WTC11 (cell line): ENCODE measurements at regions not wholly inside any gene's neighbourhood (a gene's known extent, or its start where the extent isn't known, plus 50 kb on each side); places are given as distances from the start of the nearest gene placed in this dataset.

Experiments used
- HMGA2 ChIP-seq: fragments of 250-450 bp; sonication (Bioruptor Pico); IDR thresholded peaks from 2 replicates; pipeline ENCODE4 v1.4.0; 2021; ENCODE audit warnings: mild to moderate bottlenecking, moderate library complexity
- JUN ChIP-seq: sonication (generic); formaldehyde crosslinking; IDR thresholded peaks from 2 replicates; pipeline ENCODE4 v1.8.0; 2023; ENCODE audit warnings: mild to moderate bottlenecking, missing genetic modification reagents
- TEAD4 ChIP-seq: sonication (generic); formaldehyde crosslinking; IDR thresholded peaks from 2 replicates; pipeline ENCODE4 v1.8.0; 2022; ENCODE audit warnings: mild to moderate bottlenecking, missing genetic modification reagents
- TP53 ChIP-seq: sonication (generic); formaldehyde crosslinking; IDR thresholded peaks from 2 replicates; pipeline ENCODE4 v1.8.1; 2023; ENCODE audit warnings: mild to moderate bottlenecking, missing genetic modification reagents
- TF ChIP-seq, protein P1 (sequence below): fragments of 200-600 bp; IDR thresholded peaks from 2 replicates; pipeline ENCODE4 v1.8.0; 2022; ENCODE audit warnings: antibody characterized with exemption
- TF ChIP-seq, protein P2 (sequence below): sonication (generic); formaldehyde crosslinking; IDR thresholded peaks from 2 replicates; pipeline ENCODE4 v1.8.1; 2023; ENCODE audit warnings: mild to moderate bottlenecking, missing genetic modification reagents
- TF ChIP-seq, protein P3 (sequence below): sonication (generic); formaldehyde crosslinking; conservative IDR thresholded peaks from 2 replicates; pipeline ENCODE4 v1.8.1; 2022; ENCODE audit warnings: mild to moderate bottlenecking, missing genetic modification reagents
- TF ChIP-seq, protein P4 (sequence below): sonication (generic); formaldehyde crosslinking; IDR thresholded peaks from 2 replicates; pipeline ENCODE4 v1.8.1; 2023; ENCODE audit warnings: mild to moderate bottlenecking, missing genetic modification reagents, moderate library complexity
- TF ChIP-seq, protein P5 (sequence below): sonication (generic); formaldehyde crosslinking; IDR thresholded peaks from 2 replicates; pipeline ENCODE4 v1.8.1; 2022; ENCODE audit warnings: low read depth, mild to moderate bottlenecking, moderate library complexity, missing genetic modification reagents, borderline replicate concordance

DNA sequence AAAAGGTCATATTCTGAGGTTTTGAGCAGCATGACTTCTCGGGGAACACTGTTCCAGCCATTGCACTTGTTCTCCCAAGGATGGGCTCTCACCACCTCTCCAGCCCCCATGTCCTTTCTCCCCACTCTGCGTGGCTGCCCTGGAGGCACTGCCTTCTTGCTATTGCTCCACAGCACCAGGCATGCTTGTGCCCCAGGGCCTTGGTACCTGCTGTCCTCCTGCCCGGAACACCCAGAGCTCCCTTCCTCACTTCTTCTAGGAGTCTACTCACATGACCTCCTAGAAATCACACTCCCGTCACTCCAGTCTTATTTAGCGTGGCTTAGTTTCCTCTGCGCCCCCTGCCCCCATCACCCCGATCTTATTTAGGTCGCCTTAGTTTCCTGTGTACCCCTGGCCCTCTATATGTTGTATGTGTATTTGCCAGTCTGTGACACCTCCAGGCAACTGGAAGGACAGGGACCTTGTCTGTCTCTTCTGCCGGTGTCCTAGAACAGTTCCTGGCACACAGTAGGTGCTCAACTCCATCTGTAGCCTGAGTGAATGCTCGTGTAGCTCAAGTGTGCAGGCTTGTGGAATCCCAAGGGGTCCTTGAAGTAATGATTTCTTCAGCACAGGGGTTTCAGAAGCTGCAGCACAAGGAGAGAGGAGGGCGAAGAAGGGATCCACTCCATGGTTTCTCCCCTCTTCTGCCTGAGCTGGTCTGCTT lies 208.6 kb upstream of the CIBAR2 start:
- TF ChIP-seq HMGA2 = no peak
- no peak for TF ChIP-seq TP53 (CRISPR knock-in tag)
- no peak for TF ChIP-seq TEAD4 (CRISPR knock-in tag)
- TF ChIP-seq, protein P1, sequence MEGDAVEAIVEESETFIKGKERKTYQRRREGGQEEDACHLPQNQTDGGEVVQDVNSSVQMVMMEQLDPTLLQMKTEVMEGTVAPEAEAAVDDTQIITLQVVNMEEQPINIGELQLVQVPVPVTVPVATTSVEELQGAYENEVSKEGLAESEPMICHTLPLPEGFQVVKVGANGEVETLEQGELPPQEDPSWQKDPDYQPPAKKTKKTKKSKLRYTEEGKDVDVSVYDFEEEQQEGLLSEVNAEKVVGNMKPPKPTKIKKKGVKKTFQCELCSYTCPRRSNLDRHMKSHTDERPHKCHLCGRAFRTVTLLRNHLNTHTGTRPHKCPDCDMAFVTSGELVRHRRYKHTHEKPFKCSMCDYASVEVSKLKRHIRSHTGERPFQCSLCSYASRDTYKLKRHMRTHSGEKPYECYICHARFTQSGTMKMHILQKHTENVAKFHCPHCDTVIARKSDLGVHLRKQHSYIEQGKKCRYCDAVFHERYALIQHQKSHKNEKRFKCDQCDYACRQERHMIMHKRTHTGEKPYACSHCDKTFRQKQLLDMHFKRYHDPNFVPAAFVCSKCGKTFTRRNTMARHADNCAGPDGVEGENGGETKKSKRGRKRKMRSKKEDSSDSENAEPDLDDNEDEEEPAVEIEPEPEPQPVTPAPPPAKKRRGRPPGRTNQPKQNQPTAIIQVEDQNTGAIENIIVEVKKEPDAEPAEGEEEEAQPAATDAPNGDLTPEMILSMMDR = no peak
- TF ChIP-seq JUN = no peak
- TF ChIP-seq, protein P2, sequence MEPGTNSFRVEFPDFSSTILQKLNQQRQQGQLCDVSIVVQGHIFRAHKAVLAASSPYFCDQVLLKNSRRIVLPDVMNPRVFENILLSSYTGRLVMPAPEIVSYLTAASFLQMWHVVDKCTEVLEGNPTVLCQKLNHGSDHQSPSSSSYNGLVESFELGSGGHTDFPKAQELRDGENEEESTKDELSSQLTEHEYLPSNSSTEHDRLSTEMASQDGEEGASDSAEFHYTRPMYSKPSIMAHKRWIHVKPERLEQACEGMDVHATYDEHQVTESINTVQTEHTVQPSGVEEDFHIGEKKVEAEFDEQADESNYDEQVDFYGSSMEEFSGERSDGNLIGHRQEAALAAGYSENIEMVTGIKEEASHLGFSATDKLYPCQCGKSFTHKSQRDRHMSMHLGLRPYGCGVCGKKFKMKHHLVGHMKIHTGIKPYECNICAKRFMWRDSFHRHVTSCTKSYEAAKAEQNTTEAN = no peak
- TF ChIP-seq, protein P3, sequence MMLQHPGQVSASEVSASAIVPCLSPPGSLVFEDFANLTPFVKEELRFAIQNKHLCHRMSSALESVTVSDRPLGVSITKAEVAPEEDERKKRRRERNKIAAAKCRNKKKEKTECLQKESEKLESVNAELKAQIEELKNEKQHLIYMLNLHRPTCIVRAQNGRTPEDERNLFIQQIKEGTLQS (CRISPR knock-in tag) = no peak
- TF ChIP-seq, protein P4, sequence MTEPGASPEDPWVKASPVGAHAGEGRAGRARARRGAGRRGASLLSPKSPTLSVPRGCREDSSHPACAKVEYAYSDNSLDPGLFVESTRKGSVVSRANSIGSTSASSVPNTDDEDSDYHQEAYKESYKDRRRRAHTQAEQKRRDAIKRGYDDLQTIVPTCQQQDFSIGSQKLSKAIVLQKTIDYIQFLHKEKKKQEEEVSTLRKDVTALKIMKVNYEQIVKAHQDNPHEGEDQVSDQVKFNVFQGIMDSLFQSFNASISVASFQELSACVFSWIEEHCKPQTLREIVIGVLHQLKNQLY (CRISPR knock-in tag) = no peak
- TF ChIP-seq, protein P5, sequence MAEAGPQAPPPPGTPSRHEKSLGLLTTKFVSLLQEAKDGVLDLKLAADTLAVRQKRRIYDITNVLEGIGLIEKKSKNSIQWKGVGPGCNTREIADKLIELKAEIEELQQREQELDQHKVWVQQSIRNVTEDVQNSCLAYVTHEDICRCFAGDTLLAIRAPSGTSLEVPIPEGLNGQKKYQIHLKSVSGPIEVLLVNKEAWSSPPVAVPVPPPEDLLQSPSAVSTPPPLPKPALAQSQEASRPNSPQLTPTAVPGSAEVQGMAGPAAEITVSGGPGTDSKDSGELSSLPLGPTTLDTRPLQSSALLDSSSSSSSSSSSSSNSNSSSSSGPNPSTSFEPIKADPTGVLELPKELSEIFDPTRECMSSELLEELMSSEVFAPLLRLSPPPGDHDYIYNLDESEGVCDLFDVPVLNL (CRISPR knock-in tag) = no peak
